ENCODE measurements at regions not wholly inside any gene's neighbourhood (a gene's known extent, or its start where the extent isn't known, plus 50 kb on each side); places are given as distances from the start of the nearest gene placed in this dataset.

- no peak for DNase-seq
- Histone ChIP-seq H3K27me3 (no peaks in the 10 kb centered on the region), H3K4me1 (no peaks in the 10 kb centered on the region), H3K27ac (no peak overlapping the region), H3K36me3 (no peaks in the 10 kb centered on the region), H3K9me3 (no peaks in the 10 kb centered on the region), H3K4me3 (no peak overlapping the region)
- intact Hi-C loops (cut with DNase I; ENCODE audit: low total_unique reads) (no loop called here), in situ Hi-C loops (cut with MboI; ENCODE audit: low pct_ligation_motif_present in 1 of 4, low pct_unique_long_range_greater_than_20kb in 1 of 4, low sequenced_read_pairs in 3 of 4) (loop anchor here in 1 of 4 donors (10.0 kb wide), 1 partner anchor 242 kb away; no protein-coding TSS in a partner anchor)
- WGBS, 2 donors (ENCODE audit: low coverage in 1 of 2), result 76% methylated on average over 21 of the region's 21 CpGs; no CpG with 5 or more reads in 1 of the 2 donors
- TF ChIP-seq POLR2AphosphoS5 (IDR thresholded peaks at IDR 0.05), result no peak
- no peak for TF ChIP-seq CTCF (IDR thresholded peaks at IDR 0.05)
- no peak for TF ChIP-seq POLR2A (IDR thresholded peaks at IDR 0.05)
- no peak for TF ChIP-seq EP300 (IDR thresholded peaks at IDR 0.05; ENCODE audit: low read depth)
Observed at GRCh38 chr1:5756434-5757186, 235.6 kb downstream of the NPHP4 start.

GRCh38 chr1:5755552-5756125 lies 236.6 kb downstream of the NPHP4 start:
- no peaks in the 10 kb centered on the region for H3K4me1 ChIP-seq
- H3K27ac ChIP-seq, result no peak overlapping the region
- H3K9me3 ChIP-seq, result no peaks in the 10 kb centered on the region
- no peaks in the 10 kb centered on the region for H3K36me3 ChIP-seq
- intact Hi-C loops (cut with DNase I; ENCODE audit: low total_unique reads), result no loop called here
- WGBS, 2 donors (ENCODE audit: low coverage in 1 of 2), result 53 to 81% methylated on average over 3 to 11 of the region's 16 CpGs
- in situ Hi-C loops (cut with MboI; ENCODE audit: low pct_ligation_motif_present in 1 of 4, low pct_unique_long_range_greater_than_20kb in 1 of 4, low sequenced_read_pairs in 3 of 4), result loop anchor here in 1 of 4 donors (10.0 kb wide), 1 partner anchor 241 kb away; no protein-coding TSS in a partner anchor
- no peaks in the 10 kb centered on the region for H3K27me3 ChIP-seq
- no peak for DNase-seq
- TF ChIP-seq POLR2A (IDR thresholded peaks at IDR 0.05), result no peak
- TF ChIP-seq EP300 (IDR thresholded peaks at IDR 0.05; ENCODE audit: low read depth), result no peak
- TF ChIP-seq POLR2AphosphoS5 (IDR thresholded peaks at IDR 0.05), result no peak
- TF ChIP-seq CTCF (IDR thresholded peaks at IDR 0.05), result no peak
- no peak overlapping the region for H3K4me3 ChIP-seq

- intact Hi-C loops (cut with DNase I; ENCODE audit: low total_unique reads) (no loop called here), in situ Hi-C loops (cut with MboI; ENCODE audit: low pct_ligation_motif_present in 1 of 4, low pct_unique_long_range_greater_than_20kb in 1 of 4, low sequenced_read_pairs in 3 of 4) (loop anchor here in 1 of 4 donors (10.0 kb wide), 1 partner anchor 240 kb away; no protein-coding TSS in a partner anchor)
- Histone ChIP-seq H3K27ac (no peak overlapping the region), H3K4me3 (no peak overlapping the region), H3K27me3 (no peaks in the 10 kb centered on the region), H3K36me3 (no peaks in the 10 kb centered on the region), H3K4me1 (no peaks in the 10 kb centered on the region), H3K9me3 (no peaks in the 10 kb centered on the region)
- WGBS, 2 donors (ENCODE audit: low coverage in 1 of 2), result 80 to 83% methylated on average over 4 to 14 of the region's 14 CpGs
- DNase-seq, result no peak
- TF ChIP-seq CTCF (IDR thresholded peaks at IDR 0.05) (no peak), EP300 (IDR thresholded peaks at IDR 0.05; ENCODE audit: low read depth) (no peak), POLR2A (IDR thresholded peaks at IDR 0.05) (no peak)
Observed at GRCh38 chr1:5754817-5755551, 237.2 kb downstream of the NPHP4 start.
